ENCODE measurements at regions not wholly inside any gene's neighbourhood (a gene's known extent, or its start where the extent isn't known, plus 50 kb on each side); places are given as distances from the start of the nearest gene placed in this dataset.

DNA sequence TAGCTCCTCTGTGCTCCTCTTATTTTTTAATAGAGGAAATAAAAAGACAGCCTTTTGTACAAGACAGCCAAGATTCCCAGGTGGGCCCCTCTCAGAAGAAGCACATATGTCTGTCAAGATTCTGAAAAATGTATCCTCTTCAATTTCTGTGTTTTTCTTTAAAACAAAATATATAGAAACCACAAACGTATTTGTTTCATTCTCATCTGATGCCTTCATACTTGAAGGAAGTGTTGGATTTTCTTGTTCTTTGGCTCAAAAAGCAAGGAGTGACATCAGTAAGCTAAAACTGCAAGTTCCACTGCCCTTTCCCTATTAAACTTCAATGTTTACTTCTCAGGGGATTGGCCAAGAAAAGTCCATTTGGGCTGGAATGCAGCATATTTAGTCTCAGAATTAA is 193.8 kb upstream of the OSR1 start:
- H3K4ac ChIP-seq (ENCODE audit: low read depth, low read length), result no peak overlapping the region

More for the DNA sequence above, 193.8 kb upstream of the OSR1 start:
- TF ChIP-seq, protein P1, sequence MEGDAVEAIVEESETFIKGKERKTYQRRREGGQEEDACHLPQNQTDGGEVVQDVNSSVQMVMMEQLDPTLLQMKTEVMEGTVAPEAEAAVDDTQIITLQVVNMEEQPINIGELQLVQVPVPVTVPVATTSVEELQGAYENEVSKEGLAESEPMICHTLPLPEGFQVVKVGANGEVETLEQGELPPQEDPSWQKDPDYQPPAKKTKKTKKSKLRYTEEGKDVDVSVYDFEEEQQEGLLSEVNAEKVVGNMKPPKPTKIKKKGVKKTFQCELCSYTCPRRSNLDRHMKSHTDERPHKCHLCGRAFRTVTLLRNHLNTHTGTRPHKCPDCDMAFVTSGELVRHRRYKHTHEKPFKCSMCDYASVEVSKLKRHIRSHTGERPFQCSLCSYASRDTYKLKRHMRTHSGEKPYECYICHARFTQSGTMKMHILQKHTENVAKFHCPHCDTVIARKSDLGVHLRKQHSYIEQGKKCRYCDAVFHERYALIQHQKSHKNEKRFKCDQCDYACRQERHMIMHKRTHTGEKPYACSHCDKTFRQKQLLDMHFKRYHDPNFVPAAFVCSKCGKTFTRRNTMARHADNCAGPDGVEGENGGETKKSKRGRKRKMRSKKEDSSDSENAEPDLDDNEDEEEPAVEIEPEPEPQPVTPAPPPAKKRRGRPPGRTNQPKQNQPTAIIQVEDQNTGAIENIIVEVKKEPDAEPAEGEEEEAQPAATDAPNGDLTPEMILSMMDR (conservative IDR thresholded peaks at IDR 0.05), result no peak
- no peak overlapping the region for H2BK20ac ChIP-seq (ENCODE audit: low read depth, low read length, poor library complexity, severe bottlenecking)
- Mint-ChIP-seq H3K27me3 (ENCODE audit: low read depth) (no peaks in the 10 kb centered on the region; the same call in 1 of the 2 replicates), H3K9me3 (no peaks in the 10 kb centered on the region), H3K36me3 (ENCODE audit: insufficient read depth in 1 of 3, low read depth in 3 of 3) (no peaks in the 10 kb centered on the region), H3K4me3 (no peak overlapping the region), H3K27ac (no peak overlapping the region), H3K4me1 (no peaks in the 10 kb centered on the region)
- H3K27me3 ChIP-seq (ENCODE audit: insufficient read depth, low read length), result no peaks in the 10 kb centered on the region
- no peak overlapping the region for H3K23ac ChIP-seq (ENCODE audit: insufficient read length, low read depth, low read length)
- no peak overlapping the region for H2BK15ac ChIP-seq (ENCODE audit: low read depth, low read length)
- no peaks in the 10 kb centered on the region for H3K79me2 ChIP-seq (ENCODE audit: insufficient read depth, low read length)
- no peak overlapping the region for H3T11ph ChIP-seq (ENCODE audit: low read length)
- no peaks in the 10 kb centered on the region for H4K20me1 ChIP-seq (ENCODE audit: control insufficient read depth, insufficient read depth, insufficient read length)
- H3K56ac ChIP-seq (ENCODE audit: insufficient read length, low read depth, low read length), result no peak overlapping the region
- no peak overlapping the region for H2BK5ac ChIP-seq (ENCODE audit: insufficient read length, low read length)
- H2AFZ ChIP-seq (ENCODE audit: low read length), result no peak overlapping the region
- no peaks in the 10 kb centered on the region for H3K4me1 ChIP-seq (ENCODE audit: insufficient read depth, low read length)
- H4K8ac ChIP-seq (replicated peaks; ENCODE audit: insufficient read length, low read depth, low read length), result no peak overlapping the region
- H4K5ac ChIP-seq (ENCODE audit: insufficient read length, low read depth, low read length), result no peak overlapping the region
- no peak overlapping the region for H2BK120ac ChIP-seq (ENCODE audit: low read depth, low read length, poor library complexity, severe bottlenecking)
- H3K23me2 ChIP-seq (ENCODE audit: insufficient read length, low read depth, low read length, poor library complexity, severe bottlenecking), result no peaks in the 10 kb centered on the region
- H3K14ac ChIP-seq (ENCODE audit: insufficient read depth, low read length), result no peak overlapping the region
- WGBS (ENCODE audit: extremely low coverage, insufficient read length, low lambda C conversion rate), result no CpG with 5 or more reads among the region's 1 CpG
- H3K79me1 ChIP-seq (ENCODE audit: insufficient read depth, low read depth, low read length, poor library complexity, severe bottlenecking), result no peaks in the 10 kb centered on the region
- H3K4me2 ChIP-seq (ENCODE audit: insufficient read depth, insufficient read length, low read length), result no peak overlapping the region
- DNase-seq, result no peak
- no peak overlapping the region for H3K27ac ChIP-seq (ENCODE audit: insufficient read length, low read depth, low read length)
- no peak overlapping the region for H2AK5ac ChIP-seq (ENCODE audit: insufficient read length, low read length)
- H3K9me3 ChIP-seq (ENCODE audit: control insufficient read depth, low read depth, low read length), result no peaks in the 10 kb centered on the region
- no peak overlapping the region for H3K9ac ChIP-seq (ENCODE audit: extremely low read depth, insufficient read length, low read length)
- no peak overlapping the region for H4K91ac ChIP-seq (ENCODE audit: insufficient read length, low read depth, low read length)
- no peak overlapping the region for H2BK12ac ChIP-seq (ENCODE audit: insufficient read length, low read depth, low read length)
- no peak overlapping the region for H3K18ac ChIP-seq (ENCODE audit: insufficient read length, low read depth, low read length)

Data from H9 (cell line).